ENCODE measurements at regions not wholly inside any gene's neighbourhood (a gene's known extent, or its start where the extent isn't known, plus 50 kb on each side); places are given as distances from the start of the nearest gene placed in this dataset.

DNA sequence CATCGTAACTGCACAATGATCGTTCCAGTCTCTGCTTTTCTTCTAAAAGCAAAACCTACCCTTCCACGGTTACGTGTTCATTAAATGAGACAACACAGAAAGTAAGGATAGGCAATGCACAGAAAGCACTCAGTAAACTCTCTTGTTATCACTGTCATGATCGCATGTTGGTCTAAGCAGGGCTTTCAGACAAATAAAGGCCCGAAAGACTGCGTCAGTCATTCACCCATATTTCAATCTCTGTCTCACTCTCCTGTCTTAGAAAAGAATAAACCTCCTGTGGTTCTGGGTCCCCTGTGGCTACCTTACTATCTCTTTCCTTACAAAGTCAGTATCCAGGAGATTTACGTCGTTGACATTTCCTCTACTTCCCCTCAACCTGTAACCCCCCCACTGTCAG is 160.9 kb downstream of the VAPA start:
- H3K9me3 ChIP-seq: no peaks in the 10 kb centered on the region
- no peak overlapping the region for H3K4me3 ChIP-seq
- H3K4me1 ChIP-seq: no peaks in the 10 kb centered on the region
- ATAC-seq (no peak), DNase-seq (no peak)
- H3K27me3 ChIP-seq: no peaks in the 10 kb centered on the region
- TF ChIP-seq, protein P1, sequence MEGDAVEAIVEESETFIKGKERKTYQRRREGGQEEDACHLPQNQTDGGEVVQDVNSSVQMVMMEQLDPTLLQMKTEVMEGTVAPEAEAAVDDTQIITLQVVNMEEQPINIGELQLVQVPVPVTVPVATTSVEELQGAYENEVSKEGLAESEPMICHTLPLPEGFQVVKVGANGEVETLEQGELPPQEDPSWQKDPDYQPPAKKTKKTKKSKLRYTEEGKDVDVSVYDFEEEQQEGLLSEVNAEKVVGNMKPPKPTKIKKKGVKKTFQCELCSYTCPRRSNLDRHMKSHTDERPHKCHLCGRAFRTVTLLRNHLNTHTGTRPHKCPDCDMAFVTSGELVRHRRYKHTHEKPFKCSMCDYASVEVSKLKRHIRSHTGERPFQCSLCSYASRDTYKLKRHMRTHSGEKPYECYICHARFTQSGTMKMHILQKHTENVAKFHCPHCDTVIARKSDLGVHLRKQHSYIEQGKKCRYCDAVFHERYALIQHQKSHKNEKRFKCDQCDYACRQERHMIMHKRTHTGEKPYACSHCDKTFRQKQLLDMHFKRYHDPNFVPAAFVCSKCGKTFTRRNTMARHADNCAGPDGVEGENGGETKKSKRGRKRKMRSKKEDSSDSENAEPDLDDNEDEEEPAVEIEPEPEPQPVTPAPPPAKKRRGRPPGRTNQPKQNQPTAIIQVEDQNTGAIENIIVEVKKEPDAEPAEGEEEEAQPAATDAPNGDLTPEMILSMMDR (IDR thresholded peaks at IDR 0.05): no peak
- no peak overlapping the region for H3K27ac ChIP-seq
- intact Hi-C loops (cut with DNase I): no loop called here
- no peaks in the 10 kb centered on the region for H3K36me3 ChIP-seq

DNA sequence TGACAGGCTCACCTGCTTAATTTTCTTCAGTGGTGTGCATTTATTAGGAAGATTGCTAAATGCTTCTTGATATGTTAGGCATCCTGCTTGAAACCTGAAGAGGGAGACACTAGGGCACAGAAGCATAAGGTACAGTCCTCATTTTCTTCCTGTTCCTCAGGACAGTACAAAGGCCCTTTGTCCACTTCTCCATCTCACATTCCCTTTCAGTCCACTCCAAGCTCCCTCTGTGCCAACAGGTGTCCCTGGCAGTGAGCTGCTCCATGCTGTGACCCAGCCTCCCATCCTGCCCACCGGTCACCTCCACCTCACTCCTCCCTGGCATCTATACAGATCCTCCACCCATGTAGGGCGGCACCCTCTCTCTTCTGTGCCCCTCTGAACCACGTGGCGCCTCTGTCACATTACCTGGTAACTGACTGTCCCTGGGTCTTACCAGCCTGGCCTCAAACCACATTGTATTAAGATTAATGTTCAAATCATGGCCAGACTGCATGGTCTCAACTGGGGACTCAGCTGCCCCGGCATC is 162.8 kb downstream of the VAPA start:
- Histone ChIP-seq H3K27ac (no peak overlapping the region), H3K4me3 (no peak overlapping the region), H3K4me1 (no peaks in the 10 kb centered on the region), H3K9me3 (peaks cover 0 to 3% of the 10 kb centered on the region in 2 donors), H3K36me3 (no peaks in the 10 kb centered on the region), H3K27me3 (no peaks in the 10 kb centered on the region)
- TF ChIP-seq, protein P1 (IDR thresholded peaks at IDR 0.05): no peak
- ATAC-seq (no peak), DNase-seq (no peak)
- intact Hi-C loops (cut with DNase I): no loop called here

DNA sequence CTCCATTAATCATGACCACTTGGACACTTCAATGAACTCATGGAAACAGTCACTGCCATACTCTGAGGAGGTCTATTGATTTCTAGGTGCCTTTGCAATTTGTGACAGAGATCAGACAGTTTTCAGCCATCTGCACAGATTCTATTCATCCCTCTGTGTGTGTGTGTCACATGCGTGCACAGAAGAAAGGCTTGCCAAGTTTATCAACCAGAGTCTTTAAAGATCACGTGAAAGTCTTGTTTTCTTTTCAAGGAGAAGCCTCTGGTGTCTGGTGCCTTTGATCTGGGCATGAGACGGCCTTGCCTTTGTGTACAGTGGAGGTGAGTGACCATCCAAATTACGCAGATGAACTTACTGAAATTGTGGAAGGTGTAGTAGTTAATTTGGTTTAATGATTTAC is 164.2 kb downstream of the VAPA start:
- Histone ChIP-seq H3K27me3 (no peaks in the 10 kb centered on the region), H3K36me3 (no peaks in the 10 kb centered on the region), H3K4me1 (no peaks in the 10 kb centered on the region), H3K27ac (no peak overlapping the region), H3K9me3 (peaks cover 0 to 15% of the 10 kb centered on the region in 2 donors), H3K4me3 (no peak overlapping the region)
- intact Hi-C loops (cut with DNase I): no loop called here
- TF ChIP-seq, protein P1 (IDR thresholded peaks at IDR 0.05): no peak
- DNase-seq: no peak
- ATAC-seq: peak; percentile 20

DNA sequence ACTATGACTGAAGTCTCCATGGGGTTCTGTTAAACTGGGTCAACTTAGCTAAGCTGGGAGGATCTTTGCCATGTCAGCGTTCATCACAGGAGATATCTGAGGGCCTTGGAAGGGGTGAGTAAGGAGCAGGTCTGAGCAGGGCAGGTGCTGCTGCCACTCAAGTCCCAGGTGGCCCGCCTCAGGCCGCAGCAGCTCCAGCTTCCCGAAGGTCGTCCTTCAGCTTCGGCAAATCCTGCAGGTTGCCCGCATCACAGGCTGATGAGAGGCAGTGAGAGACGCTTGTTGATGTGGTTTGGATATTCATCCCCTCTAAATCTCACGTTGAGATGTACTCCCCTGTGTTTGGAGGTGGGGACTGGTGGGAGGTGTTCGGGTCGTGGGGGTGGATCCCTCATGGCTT is 166.6 kb downstream of the VAPA start:
- intact Hi-C loops (cut with DNase I): no loop called here
- DNase-seq (no peak), ATAC-seq (no peak)
- Histone ChIP-seq H3K36me3 (no peaks in the 10 kb centered on the region), H3K27ac (no peak overlapping the region), H3K4me3 (no peak overlapping the region), H3K27me3 (no peaks in the 10 kb centered on the region), H3K4me1 (no peaks in the 10 kb centered on the region), H3K9me3 (peaks cover 0 to 26% of the 10 kb centered on the region in 2 donors)
- TF ChIP-seq, protein P1 (IDR thresholded peaks at IDR 0.05): no peak

DNA sequence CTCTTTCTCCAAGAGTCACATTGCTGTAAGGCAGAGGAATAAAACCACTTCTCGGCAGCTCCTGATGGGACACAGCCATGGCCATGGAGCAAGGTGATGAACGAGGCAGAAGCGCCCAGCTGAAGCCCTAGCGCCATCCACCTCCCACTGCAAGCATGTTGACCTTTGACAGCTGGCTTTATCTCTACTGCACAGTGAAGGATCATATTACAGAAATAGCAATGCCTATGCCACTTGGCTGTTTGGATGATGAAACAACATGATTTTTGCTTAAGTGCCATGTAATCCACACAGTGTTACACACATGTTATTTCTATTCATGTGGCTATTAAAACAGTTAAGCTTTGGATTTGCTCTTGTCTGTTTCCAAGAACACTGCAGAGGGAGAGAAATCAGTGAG is 167.7 kb downstream of the VAPA start:
- no peaks in the 10 kb centered on the region for H3K27me3 ChIP-seq
- no peak overlapping the region for H3K4me3 ChIP-seq
- no peaks in the 10 kb centered on the region for H3K36me3 ChIP-seq
- H3K27ac ChIP-seq: no peak overlapping the region
- peaks cover 0 to 26% of the 10 kb centered on the region in 2 donors for H3K9me3 ChIP-seq
- intact Hi-C loops (cut with DNase I): no loop called here
- DNase-seq (no peak), ATAC-seq (peak; percentile 34)
- TF ChIP-seq, protein P1 (IDR thresholded peaks at IDR 0.05): no peak
- H3K4me1 ChIP-seq: no peaks in the 10 kb centered on the region
